HG02938 (cell line): ENCODE measurements at regions not wholly inside any gene's neighbourhood (a gene's known extent, or its start where the extent isn't known, plus 50 kb on each side); places are given as distances from the start of the nearest gene placed in this dataset.

Experiments
- ATAC-seq: cut with Tn5 transposase; IDR thresholded peaks from one replicate; pipeline ENCODE4 v1.9.1; 2021; ENCODE audit warnings: mild to moderate bottlenecking, moderate library complexity; ENCODE audit not compliant: unreplicated experiment

DNA sequence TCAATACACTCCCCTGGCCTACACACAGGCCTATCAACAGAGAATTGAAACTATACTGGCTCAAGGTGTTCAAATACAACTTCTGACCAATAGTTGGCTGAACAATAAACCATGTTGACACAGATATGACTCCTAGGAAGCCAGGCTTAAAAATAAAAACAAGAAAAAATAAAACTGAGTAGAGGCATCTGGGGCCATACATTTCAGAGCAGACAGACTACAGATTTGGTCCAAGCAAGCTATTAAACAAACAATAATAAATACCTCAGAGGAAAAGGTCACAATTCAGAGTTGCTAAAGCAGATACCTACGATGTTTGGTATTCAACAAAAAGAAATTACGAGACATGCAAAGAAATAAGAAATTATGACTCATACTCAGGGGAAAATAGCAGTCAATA, 132.8 kb upstream of the ACVR2A start:
- ATAC-seq: no peak

DNA sequence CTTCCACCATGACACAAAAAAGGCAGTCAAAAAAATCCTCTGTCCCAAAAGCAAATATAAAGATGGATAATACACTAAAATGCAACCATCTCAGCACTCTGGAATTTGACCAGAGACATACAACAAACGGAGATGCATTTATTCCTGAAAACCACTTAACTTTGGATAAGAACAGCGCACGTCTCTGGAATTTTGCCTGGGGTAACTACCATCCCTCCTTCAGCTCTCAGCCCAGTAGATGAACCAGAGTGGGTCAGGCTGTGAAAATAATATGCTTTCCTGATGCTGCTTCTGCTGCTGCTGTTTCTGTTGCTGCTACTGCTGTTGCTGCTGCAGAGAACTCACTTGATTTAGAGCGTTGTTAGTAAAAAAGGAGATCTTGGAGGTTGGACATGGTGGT, 133.8 kb upstream of the ACVR2A start:
- ATAC-seq: no peak

DNA sequence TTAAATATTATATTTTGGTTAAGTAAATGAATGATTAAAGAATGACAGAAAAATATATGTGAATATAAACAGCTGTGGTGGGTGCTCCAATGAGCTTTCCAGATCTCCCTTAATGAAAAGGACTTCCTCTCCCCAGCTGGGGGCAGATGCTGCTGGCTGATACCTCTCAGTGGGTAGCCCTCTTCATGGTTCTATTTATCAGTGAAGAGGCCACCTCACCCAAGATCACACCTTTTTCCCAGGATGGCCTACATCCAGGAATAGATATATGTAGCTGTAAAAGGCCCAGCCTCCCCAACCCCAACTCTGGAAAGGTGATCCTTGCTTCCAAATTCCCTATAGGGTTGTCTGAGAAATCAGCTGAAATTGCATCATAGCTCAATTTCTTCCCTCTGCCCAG, 135.2 kb upstream of the ACVR2A start:
- no peak for ATAC-seq

DNA sequence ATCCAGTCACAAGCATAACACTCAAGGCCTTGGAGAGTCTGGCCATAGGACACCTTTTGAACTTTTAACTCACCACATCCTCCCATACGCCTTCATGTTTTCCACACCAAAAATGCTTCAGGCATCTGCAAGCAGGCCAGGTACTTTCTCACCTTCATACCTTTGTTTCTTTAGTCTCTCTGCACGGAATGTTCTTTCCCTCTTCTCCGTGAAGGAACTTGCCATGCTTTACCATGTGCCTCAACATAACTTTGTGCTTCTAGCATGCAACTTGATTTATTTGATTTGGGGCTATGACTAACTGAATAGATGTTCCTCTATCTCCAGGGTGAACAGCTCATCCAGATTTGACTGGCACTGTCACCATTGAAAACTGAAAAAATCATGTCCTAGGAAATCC, 141.7 kb upstream of the ACVR2A start:
- no peak for ATAC-seq

- ATAC-seq: no peak
Measured at GRCh38 chr2:147698166-147698565, 146.7 kb upstream of the ACVR2A start.

GRCh38 chr2:147696426-147696825, 148.4 kb upstream of the ACVR2A start:
- no peak for ATAC-seq

DNA sequence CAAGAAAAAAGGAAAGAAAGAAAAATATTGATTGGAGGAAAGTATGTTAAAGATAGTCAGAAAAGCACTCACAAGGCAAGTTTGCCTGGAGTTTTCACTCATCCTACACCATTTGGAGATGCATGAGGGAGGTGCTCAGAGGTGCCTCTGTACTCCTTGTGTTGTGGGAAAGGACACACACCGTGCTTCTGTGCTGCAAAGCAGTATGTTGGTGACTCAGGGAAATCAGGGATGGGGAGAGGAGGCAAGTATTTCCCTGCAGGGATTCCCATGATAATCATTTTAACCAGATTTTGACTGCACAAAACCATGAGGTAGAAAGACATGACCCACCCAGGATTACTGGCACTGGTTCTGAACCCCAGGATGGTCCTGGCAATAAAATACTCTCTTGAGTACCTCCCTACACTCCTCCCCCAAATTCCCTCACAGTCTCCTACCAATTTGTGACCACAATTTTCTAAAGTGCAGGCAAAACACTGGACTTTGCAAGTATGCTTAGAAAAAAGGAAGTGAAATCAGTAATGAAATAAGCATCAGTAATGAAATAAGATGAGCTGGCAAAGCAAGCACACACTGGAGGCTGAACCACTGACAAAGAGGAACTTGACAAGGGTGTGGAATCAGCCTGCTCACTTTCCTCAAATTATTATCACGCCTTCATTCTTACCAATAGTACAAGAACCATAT, 155.5 kb upstream of the ACVR2A start:
- peak; percentile 100 for ATAC-seq

DNA sequence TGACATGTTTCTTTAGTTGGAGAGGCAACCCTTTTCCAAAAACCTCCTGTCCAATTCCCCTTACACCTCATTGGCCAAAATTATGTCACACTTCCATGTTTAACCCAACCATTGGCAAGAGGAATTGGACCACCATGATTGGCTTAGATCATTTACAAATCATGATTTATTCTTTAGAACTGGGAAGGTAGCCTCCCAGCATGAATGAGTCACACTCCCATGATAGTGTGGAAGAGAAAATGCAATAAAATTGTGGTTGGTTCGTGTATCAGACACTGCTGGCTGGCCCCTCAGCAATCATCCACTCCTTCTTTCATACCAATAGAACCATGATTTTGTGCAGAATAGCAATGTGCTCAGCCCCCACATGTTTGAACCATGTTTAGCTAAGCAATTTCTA, 156.6 kb upstream of the ACVR2A start:
- ATAC-seq: no peak

GRCh38 chr2:147686365-147686764, 158.5 kb upstream of the ACVR2A start:
- no peak for ATAC-seq

- ATAC-seq: no peak
Measured at GRCh38 chr2:147684903-147685302, 159.9 kb upstream of the ACVR2A start.

DNA sequence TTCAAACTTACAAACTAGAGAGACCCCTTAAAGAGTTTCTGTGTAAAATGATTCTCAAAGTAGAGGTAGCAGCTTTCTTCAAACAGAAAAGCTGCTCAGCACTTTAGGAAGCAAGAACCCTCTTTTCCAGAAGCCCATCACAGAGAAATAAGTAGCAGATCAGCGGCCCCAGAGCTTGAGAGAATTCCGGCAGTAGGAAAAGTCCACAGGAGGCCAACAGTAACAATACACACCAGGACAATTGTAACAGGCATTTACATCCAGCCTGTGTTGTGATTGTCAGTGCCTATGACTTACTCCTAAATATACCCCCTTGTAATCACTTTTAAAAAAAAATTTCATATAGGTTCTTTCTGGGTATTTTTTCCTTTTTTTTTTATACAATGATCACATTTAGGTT, 161.4 kb upstream of the ACVR2A start:
- no peak for ATAC-seq

DNA sequence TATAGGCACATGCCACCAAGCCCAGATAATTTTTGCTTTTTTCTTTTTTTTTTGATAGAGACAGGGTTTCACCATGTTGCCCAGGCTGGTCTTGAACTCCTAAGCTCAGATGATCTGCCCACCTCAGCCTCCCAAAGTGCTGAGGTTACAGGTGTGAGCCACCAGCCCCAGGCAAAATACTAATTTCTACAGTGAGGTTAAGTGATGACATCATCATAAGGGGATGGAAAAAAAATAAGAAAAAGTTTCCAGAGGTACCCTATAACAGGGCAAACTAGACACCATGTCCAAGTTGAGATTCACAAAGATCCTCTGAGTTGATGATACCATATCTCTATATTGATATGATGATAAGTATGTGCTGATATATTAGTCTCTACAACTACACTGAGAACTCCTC, 163.7 kb upstream of the ACVR2A start:
- ATAC-seq: no peak

- ATAC-seq: no peak
Measured at GRCh38 chr2:147679955-147680531, 164.8 kb upstream of the ACVR2A start.

GRCh38 chr2:147679191-147679954, 165.5 kb upstream of the ACVR2A start:
- ATAC-seq: no peak

DNA sequence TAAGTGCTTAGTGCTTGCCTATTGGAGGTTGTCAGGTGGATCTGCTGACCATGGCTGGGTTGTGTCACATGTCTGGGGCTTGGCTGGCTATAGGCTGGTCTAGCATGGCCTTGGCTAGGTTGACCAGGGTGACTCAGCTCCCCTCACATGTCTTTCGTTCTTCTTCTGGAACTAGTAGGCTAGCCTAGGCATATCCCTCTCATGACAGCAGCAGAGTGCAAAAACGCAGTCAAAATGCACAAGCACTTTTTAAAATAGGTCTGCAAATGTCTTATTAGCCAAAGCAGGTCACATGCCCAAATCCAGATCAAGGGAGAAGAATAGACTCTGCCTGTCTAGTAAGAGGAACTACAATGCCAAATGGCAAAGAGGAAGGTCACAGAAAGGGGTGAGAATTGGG, 179.7 kb upstream of the ACVR2A start:
- ATAC-seq: no peak

- ATAC-seq: no peak
Measured at GRCh38 chr2:147663962-147664361, 180.9 kb upstream of the ACVR2A start.

DNA sequence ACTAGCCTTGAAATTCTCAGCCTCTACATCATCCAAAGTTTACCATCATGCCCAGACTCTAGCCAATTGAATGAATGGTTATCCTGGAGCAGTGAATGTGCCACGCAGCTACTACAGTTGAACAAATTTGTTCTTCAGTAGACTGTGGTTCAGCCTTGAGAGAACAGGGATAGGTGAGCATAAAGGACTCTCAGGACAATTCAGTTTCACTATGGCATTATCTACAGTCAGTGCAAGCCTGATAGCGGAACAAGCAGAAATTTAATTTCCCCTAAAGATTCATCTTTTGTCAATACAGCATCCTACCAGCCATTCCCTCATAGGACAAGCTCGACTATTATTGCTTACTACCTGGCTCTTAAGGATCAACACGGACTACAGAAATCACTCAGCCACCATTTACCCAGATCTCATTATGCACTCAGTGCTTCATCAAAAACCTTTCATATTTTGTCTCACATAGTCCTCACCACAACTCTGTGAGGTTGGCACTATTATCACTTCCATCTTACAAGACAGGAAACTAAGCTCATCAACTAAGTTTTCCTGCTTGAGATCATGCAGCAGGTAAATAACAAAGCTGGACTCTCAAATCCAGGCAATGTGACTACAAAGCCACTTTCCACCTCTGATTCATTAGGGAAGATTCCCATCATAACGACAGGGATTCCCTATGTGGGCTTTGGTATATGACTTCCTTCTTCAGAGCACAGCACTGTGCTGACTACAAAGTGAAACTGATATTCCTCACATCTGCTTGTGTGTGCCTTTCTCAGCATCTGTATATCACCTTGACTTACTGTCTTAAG, 181.5 kb upstream of the ACVR2A start:
- ATAC-seq: peak; percentile 76

- no peak for ATAC-seq
Measured at GRCh38 chr2:147662221-147662620, 182.6 kb upstream of the ACVR2A start.

DNA sequence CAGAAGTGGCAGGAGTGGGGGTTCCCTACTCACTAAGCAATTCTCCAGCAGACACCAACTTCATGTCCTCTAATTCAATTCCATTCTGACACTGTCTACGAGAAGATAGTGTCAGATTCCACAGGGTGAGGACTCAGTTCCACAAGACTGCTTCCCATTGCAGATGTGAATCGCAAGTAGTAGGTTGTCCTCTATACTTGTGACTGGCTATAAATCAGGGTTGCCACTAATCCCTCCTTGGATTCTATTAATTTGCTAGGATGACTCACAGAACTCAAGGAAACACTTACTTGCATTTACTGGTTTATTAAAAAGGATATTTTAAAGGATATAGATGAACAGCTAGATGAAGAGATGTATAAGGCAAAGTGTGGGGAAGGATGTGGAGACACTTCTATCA, 184.1 kb upstream of the ACVR2A start:
- ATAC-seq: no peak

- ATAC-seq: no peak
Measured at GRCh38 chr2:147659051-147659450, 185.8 kb upstream of the ACVR2A start.
